HCT116 (cell line): ENCODE measurements at regions not wholly inside any gene's neighbourhood (a gene's known extent, or its start where the extent isn't known, plus 50 kb on each side); places are given as distances from the start of the nearest gene placed in this dataset.

Experiments
- ATAC-seq: fragments of 200-7000 bp; cut with Tn5 transposase; 2 replicates; pipeline ENCODE4 v1.9.1; 2020; ENCODE audit warnings: mild to moderate bottlenecking, moderate library complexity
- BruUV-seq: library from RNA; stranded (reverse); fragments of 400-500 nt; replicated peaks from 2 replicates; lab custom pipeline; 2021; lab: Mats Ljungman, UMichigan
- CTCF ChIA-PET: fragments of 300-600 bp; sonication (Branson Sonifier 250); formaldehyde crosslinking; loops from one replicate; lab custom pipeline; 2021; ENCODE audit warnings: antibody characterized with exemption; lab: Charles Lee
- POLR2A ChIA-PET: fragments of 300-600, 350-600 bp; sonication (Branson Sonifier 250); formaldehyde crosslinking; loops from one replicate; lab custom pipeline; 2021; ENCODE audit warnings: antibody characterized with exemption; lab: Charles Lee
- RAD21 ChIA-PET, 2 experiments: fragments of 300-600 bp; sonication (Branson Sonifier 250); formaldehyde crosslinking; loops; one replicate each; lab custom pipeline; 2023; ENCODE audit warnings: low total read pairs in 2 of 2; ENCODE audit not compliant: uncharacterized antibody in 2 of 2, unreplicated experiment in 2 of 2, low non-redundant PET in 1 of 2; lab: Charles Lee
- DNase-seq: peaks from one replicate; pipeline ENCODE4 v3.0.0-alpha.2; 2010; ENCODE audit warnings: low read depth, low spot score
- H2AFZ ChIP-seq: fragments of 200-600 bp; shearing (Covaris generic), sonication (generic); 2 replicates; pipeline ENCODE4 v1.6.1; 2017; ENCODE audit warnings: low read depth, mixed run types, mixed read lengths, antibody characterized with exemption, low read length; ENCODE audit not compliant: poor library complexity, severe bottlenecking
- H3K27ac ChIP-seq: 2 replicates; pipeline ENCODE4 v1.5.1; 2012; ENCODE audit warnings: low read depth, low read length
- H3K27me3 ChIP-seq: fragments of 200-600 bp; sonication (generic); 2 replicates; pipeline ENCODE4 v1.6.1; 2016; ENCODE audit warnings: mixed run types, low read length, mixed read lengths; ENCODE audit not compliant: insufficient read depth
- H3K36me3 ChIP-seq, 2 experiments: fragments of 200-500 bp in 1 of 2; fragments of 200-600 bp in 1 of 2; sonication (Bioruptor generic) in 1 of 2; sonication (generic) in 1 of 2; 2 replicates each; pipeline versions ENCODE4 v1.5.1 to v1.6.1; 2014 to 2016; ENCODE audit warnings: low read length in 2 of 2, inconsistent platforms in 1 of 2, mixed read lengths in 1 of 2, mixed run types in 1 of 2; ENCODE audit not compliant: insufficient read depth in 2 of 2, control insufficient read depth in 1 of 2
- H3K4me1 ChIP-seq, 2 experiments: fragments of 200-600 bp in 1 of 2; sonication (generic) in 1 of 2; 2 replicates each; pipeline versions ENCODE4 v1.5.1 to v1.6.1; 2012 to 2017; ENCODE audit warnings: low read length in 2 of 2, inconsistent platforms in 1 of 2, mild to moderate bottlenecking in 1 of 2, mixed read lengths in 1 of 2, mixed run types in 1 of 2, moderate library complexity in 1 of 2; ENCODE audit not compliant: insufficient read depth in 2 of 2, control insufficient read depth in 1 of 2
- H3K4me2 ChIP-seq: fragments of 200-600 bp; sonication (generic); 2 replicates; pipeline ENCODE4 v1.6.1; 2017; ENCODE audit warnings: mixed run types, low read length, mixed read lengths
- H3K4me3 ChIP-seq, 2 experiments: fragments of 200-600 bp in 1 of 2; sonication (generic) in 1 of 2; replicated peaks in 1 of 2; 2 replicates each; pipeline ENCODE4 v1.5.1; 2011 to 2016; ENCODE audit warnings: low read length in 2 of 2, control low read depth in 1 of 2, low read depth in 1 of 2, mild to moderate bottlenecking in 1 of 2, mixed read lengths in 1 of 2, mixed run types in 1 of 2
- H3K79me2 ChIP-seq: fragments of 200-600 bp; sonication (generic); 2 replicates; pipeline ENCODE4 v1.6.1; 2017; ENCODE audit warnings: mild to moderate bottlenecking, mixed run types, low read length, moderate library complexity, mixed read lengths; ENCODE audit not compliant: insufficient read depth
- H3K9ac ChIP-seq: fragments of 200-600 bp; sonication (generic); 2 replicates; pipeline ENCODE4 v1.6.1; 2016; ENCODE audit warnings: low read length, mixed read lengths
- H3K9me2 ChIP-seq: fragments of 200-600 bp; sonication (generic), shearing (Covaris generic); 2 replicates; pipeline ENCODE4 v1.6.1; 2017; ENCODE audit warnings: mixed run types, mild to moderate bottlenecking, moderate library complexity; ENCODE audit not compliant: insufficient read depth
- H3K9me3 ChIP-seq, 2 experiments: fragments of 200-500 bp in 1 of 2; fragments of 200-600 bp in 1 of 2; sonication (Bioruptor generic) in 1 of 2; sonication (generic) in 1 of 2; 2 replicates each; pipeline ENCODE4 v1.6.1; 2014 to 2017; ENCODE audit warnings: low read length in 2 of 2, mixed read lengths in 2 of 2, inconsistent platforms in 1 of 2, low read depth in 1 of 2, mild to moderate bottlenecking in 1 of 2, mixed run types in 1 of 2, moderate library complexity in 1 of 2; ENCODE audit not compliant: control insufficient read depth in 1 of 2, insufficient read depth in 1 of 2
- H4K20me1 ChIP-seq: fragments of 200-600 bp; sonication (generic), shearing (Covaris generic); 2 replicates; pipeline ENCODE4 v1.6.1; 2017; ENCODE audit warnings: mixed run types, mild to moderate bottlenecking, moderate library complexity; ENCODE audit not compliant: insufficient read depth
- ELF1 ChIP-seq: IDR thresholded peaks from 2 replicates; pipeline ENCODE4 v1.6.1; 2012; ENCODE audit warnings: low read depth, borderline replicate concordance
- EZH2 ChIP-seq: fragments of 200-600 bp; sonication (generic); IDR thresholded peaks from 2 replicates; pipeline ENCODE4 v1.6.1; 2017; ENCODE audit warnings: antibody characterized with exemption, mixed run types
- EZH2phosphoT487 ChIP-seq: fragments of 200-600 bp; IDR thresholded peaks from 2 replicates; pipeline ENCODE4 v1.6.1; 2018; ENCODE audit warnings: antibody characterized with exemption, borderline replicate concordance
- FOSL1 ChIP-seq: IDR thresholded peaks from 2 replicates; pipeline ENCODE4 v1.6.1; 2012; ENCODE audit warnings: low read depth
- JUND ChIP-seq: IDR thresholded peaks from 2 replicates; pipeline ENCODE4 v1.6.1; 2012
- MAX ChIP-seq: IDR thresholded peaks from 2 replicates; pipeline ENCODE4 v1.6.1; 2012
- POLR2AphosphoS5 ChIP-seq: IDR thresholded peaks from 2 replicates; pipeline ENCODE4 v1.6.1; 2011; ENCODE audit warnings: mild to moderate bottlenecking, low read depth, low read length, moderate library complexity
- RAD21 ChIP-seq: IDR thresholded peaks from 2 replicates; pipeline ENCODE4 v1.6.1; 2012; ENCODE audit warnings: low read depth, mild to moderate bottlenecking
- SIN3A ChIP-seq: IDR thresholded peaks from 2 replicates; pipeline ENCODE4 v1.6.1; 2012; ENCODE audit warnings: low read depth
- SRF ChIP-seq: IDR thresholded peaks from 2 replicates; pipeline ENCODE4 v1.6.1; 2012; ENCODE audit warnings: low read depth
- ZBTB33 ChIP-seq: IDR thresholded peaks from 2 replicates; pipeline ENCODE4 v1.6.1; 2011; ENCODE audit warnings: mild to moderate bottlenecking, low read length, moderate library complexity; ENCODE audit not compliant: insufficient replicate concordance; ENCODE audit errors: extremely low read depth
- intact Hi-C: fragments of 100-400 bp; cut with micrococcal nuclease; formaldehyde crosslinking; loops from 2 replicates; pipeline ENCODE4 v1.10.0; 2022

GRCh38 chr1:81410351-81410750, 390.4 kb upstream of the ADGRL2 start:
- intact Hi-C loops = no loop called here

GRCh38 chr1:81409780-81410274, 390.9 kb upstream of the ADGRL2 start:
- TF ChIP-seq ELF1 (no peak), RAD21 (no peak), MAX (no peak), JUND (no peak), FOSL1 (no peak), EZH2 (no peak), POLR2AphosphoS5 (no peak)
- Histone ChIP-seq H3K27ac (no peak overlapping the region), H2AFZ (no peak overlapping the region), H3K9me2 (no peaks in the 10 kb centered on the region), H3K36me3 (no peaks in the 10 kb centered on the region), H3K4me1 (no peaks in the 10 kb centered on the region), H3K79me2 (no peaks in the 10 kb centered on the region), H4K20me1 (no peaks in the 10 kb centered on the region), H3K4me3 (no peak overlapping the region), H3K9ac (no peak overlapping the region), H3K4me2 (no peak overlapping the region), H3K27me3 (no peaks in the 10 kb centered on the region), H3K9me3 (no peaks in the 10 kb centered on the region)
- no TSS peak for BruUV-seq
- ATAC-seq (no peak), DNase-seq (no peak)
- POLR2A ChIA-PET = no interaction called here
- CTCF ChIA-PET = no interaction called here
- intact Hi-C loops = no loop called here
- RAD21 ChIA-PET = no interaction called here

More at GRCh38 chr1:81410351-81410750, 390.4 kb upstream of the ADGRL2 start:
- no peak for ATAC-seq
- no peak for DNase-seq
- Histone ChIP-seq H3K9ac (no peak overlapping the region), H3K4me3 (no peak overlapping the region), H3K4me2 (no peak overlapping the region), H3K27me3 (no peaks in the 10 kb centered on the region), H3K27ac (no peak overlapping the region), H4K20me1 (no peaks in the 10 kb centered on the region), H3K9me2 (no peaks in the 10 kb centered on the region), H3K36me3 (no peaks in the 10 kb centered on the region), H3K79me2 (no peaks in the 10 kb centered on the region), H3K4me1 (no peaks in the 10 kb centered on the region), H3K9me3 (no peaks in the 10 kb centered on the region), H2AFZ (no peak overlapping the region)
- ChIA-PET RAD21 (no interaction called here), CTCF (no interaction called here), POLR2A (no interaction called here)
- BruUV-seq = no TSS peak
- no peak for TF ChIP-seq ZBTB33
- no peak for TF ChIP-seq FOSL1
- no peak for TF ChIP-seq SIN3A
- no peak for TF ChIP-seq JUND
- no peak for TF ChIP-seq EZH2phosphoT487
- TF ChIP-seq SRF = no peak
